DMS53 (cell line): ENCODE measurements at regions not wholly inside any gene's neighbourhood (a gene's known extent, or its start where the extent isn't known, plus 50 kb on each side); places are given as distances from the start of the nearest gene placed in this dataset.
A peak's percentile ranks its signal among the peaks of the same experiment; 100 is the strongest.
"Not testable (repeated sequence)": the region's sequence is repeated elsewhere in the genome, so short reads cannot be mapped to it uniquely, and the experiment has no call there.

Experiments used
- DNase-seq: peaks from one replicate; lab custom pipeline; 2025; lab: John Stamatoyannopoulos, UW

DNA sequence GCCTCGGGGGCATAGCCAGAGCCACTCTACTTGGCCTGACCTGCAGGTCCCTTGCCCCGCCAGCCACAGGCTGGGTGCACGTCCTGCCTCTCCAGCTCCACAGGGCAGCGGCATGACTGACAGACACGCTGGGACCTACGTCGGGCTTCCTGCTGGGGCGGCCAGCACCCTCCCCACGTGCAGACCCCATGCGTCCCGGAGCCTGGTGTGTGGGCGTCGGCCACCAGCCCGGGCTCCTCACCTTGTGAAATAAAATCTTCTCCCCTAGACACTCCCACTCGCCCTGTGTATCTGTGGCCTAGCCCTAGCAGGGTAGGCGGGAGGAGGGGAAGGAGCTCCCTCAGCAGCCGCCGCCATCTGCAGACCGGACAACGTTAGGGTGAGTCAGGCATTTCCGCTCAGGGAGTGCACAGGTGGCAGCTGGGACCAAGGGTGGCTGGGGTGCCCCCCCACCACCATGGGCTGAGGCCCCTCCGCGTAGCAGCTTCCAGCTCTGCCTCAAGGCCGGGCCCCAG, 119.5 kb downstream of the IGLL1 start:
- DNase-seq: not testable (repeated sequence)

DNA sequence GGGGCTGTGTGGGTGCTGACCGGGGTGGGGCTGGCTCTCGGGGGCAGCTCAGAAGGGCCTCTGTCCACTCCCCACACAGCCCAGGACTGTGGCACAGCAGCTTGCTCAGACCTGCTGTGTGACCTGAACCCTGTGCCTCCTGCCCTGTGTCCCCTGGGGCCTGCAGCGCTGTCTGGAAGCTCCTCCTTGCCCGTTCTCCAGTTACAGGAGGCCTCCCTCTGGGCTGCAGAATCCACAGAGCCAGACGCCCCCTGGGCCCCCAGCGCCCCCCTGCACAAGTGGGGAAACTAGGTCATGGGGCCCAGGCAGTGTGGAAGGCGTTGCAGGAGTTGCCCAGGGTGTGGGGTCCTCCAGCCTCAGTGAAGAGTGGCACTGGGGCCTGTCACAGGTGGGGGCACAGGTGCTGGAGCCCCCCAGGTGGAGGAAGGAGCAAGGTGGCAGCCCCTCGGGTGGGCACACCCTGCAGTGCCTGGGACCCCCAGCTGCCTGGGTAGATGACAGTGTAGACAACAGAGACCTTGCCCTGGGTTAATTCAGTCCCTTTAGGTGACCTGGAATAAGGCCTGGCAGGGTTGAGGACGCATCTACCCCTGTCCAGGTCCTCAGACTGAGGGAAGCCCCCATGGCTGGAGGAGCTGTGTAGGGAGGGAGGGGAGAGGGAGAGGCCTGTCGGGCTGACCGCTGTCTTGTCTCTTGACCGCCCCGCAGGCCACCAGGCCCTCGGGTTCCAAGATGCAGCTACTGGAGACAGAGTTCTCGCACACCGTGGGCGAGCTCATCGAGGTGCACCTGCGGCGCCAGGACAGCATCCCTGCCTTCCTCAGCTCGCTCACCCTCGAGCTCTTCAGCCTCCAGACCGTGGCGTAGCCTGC, 120.2 kb downstream of the IGLL1 start:
- DNase-seq: not testable (repeated sequence)

DNA sequence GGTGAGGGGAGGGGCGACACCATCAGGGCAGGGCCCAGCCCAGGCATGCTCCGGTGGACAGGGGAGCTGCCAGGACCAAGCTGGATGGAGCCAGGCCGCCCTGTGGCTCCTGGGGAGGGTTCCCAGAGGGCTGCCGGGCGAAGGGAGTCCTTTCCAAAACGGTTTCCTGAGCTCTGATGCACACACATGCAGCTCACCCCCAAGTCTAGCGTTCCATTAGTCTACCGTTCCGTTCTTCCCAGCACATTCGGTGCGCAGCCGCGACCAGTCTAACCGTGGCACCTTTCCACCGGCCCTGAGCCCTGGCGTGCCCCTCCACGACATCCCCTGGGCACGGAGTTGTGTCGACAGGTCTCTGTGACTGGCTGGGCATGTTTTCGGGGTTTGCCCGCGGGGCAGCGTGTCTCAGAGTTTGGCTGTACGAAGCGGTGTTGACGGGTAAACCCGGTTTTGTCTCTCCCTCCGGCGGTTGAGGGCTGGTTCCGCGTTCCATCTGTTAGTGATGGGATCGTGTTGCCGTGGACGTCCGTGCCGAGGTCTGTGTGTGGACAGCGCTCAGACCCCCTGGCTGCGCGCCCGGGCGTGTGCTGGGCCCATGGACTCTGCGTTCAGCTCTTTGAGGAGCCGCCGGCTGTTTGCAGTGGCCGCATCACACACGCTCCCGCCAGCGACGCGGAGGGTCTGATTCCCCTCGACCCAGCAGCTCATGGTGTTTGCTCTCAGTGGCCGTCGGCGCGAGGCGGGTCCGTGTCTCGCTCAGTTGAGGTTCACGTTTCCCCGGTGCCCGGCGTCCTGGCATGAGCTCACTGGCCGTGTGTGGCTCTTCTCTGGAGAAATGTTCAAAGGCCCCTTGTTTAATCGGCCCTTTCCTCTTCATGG, 121.2 kb downstream of the IGLL1 start:
- no peak for DNase-seq

DNA sequence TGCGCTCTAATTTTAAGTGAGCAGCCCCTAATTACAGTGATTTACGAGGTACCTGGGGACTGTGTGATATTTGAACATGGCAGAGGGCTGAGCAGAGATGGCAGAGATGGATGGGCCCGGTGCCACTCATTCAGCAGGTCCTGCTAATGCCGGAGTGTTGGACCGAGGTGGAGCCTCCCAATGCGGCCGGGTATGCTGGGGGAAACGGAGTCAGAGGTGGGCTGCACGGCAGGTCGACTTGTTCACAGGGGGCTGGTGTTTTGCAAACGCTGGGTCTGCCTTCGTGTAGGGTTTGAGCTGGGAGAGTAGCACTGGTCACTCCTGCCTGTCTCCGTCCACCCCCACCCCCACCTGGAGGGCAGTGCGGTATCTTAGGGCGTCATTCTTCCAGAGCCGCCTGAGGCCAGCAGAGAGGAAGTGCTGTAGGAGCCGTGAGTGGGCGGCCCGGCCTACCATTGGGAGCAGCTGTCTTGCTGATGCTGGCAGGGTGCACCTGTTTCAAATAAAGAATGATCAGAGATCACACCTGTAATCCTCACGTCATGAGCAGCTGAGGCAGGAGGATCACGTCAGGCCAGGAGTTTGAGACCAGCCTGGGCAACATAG, 122.6 kb downstream of the IGLL1 start:
- no peak for DNase-seq

DNA sequence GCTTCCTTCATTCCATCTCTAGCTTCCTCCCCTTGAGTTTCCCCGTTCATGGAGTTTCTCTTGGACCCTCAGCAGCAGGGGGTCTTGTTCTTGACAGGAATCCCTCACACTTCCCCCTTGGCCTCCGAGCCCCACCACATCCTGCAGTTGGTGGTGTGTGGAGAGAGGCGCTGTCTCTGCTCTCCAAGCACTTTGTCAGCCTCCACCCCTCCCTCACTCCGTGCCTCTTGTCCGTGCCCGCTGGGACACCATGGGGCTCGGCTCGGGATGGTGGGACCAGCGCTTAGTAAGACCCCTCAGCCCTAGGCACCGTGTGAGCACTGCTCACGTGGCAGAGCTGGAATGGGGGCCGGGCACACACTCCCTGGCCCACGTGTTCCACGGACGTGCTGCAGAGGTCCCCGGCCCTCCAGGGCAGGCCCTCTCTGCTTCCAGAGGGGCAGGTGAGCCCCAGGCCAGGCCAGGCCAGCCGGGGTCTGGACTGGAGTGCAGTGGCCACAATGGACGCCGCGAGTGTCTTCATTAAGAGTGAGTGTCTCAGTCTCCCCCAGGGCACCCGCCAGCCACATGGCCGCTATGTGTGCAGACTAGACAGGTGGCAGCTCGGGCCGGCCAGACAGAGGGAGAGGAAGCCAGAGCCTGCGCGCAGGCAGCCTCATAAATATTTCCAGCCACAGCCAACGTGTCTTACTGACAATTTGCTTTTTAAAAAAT, 123.3 kb downstream of the IGLL1 start:
- DNase-seq: not testable (repeated sequence)

DNA sequence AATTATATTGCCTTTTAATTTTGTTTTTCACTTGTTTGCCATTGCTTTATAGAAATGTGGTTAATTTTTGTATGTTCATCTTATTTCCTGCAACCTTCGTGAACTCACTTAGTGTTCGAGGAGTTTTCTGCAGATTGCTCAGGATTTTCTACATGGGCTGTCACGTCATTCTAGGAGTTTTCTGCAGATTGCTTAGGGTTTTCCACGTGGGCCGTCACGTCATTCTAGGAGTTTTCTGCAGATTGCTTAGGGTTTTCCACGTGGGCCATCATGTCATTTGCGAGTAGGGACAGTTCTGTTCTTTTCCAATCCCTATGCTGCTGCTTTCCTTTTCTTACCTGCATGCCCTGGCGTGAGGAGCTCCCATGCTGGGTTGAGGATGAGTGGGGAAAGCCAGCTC, 125.7 kb downstream of the IGLL1 start:
- not testable (repeated sequence) for DNase-seq

DNA sequence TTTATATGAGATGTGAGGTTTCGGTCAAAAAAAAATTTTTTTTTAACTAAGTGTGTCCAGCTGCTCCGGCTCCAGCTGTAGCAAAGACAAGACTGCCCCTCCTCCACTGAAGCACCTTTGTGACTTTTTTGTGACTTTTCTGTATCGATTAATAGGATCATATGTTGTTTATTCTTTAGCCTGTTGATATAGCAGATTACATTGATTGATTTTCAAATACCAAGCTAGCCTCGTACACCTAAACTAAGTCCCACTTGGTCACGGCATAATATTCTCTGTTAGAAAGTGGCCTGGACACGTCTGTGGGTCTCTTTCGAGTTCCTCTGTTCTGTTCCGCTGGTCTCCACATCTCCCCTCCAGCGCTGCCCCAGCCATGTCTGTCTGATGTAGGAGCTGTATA, 126.8 kb downstream of the IGLL1 start:
- no peak for DNase-seq

DNA sequence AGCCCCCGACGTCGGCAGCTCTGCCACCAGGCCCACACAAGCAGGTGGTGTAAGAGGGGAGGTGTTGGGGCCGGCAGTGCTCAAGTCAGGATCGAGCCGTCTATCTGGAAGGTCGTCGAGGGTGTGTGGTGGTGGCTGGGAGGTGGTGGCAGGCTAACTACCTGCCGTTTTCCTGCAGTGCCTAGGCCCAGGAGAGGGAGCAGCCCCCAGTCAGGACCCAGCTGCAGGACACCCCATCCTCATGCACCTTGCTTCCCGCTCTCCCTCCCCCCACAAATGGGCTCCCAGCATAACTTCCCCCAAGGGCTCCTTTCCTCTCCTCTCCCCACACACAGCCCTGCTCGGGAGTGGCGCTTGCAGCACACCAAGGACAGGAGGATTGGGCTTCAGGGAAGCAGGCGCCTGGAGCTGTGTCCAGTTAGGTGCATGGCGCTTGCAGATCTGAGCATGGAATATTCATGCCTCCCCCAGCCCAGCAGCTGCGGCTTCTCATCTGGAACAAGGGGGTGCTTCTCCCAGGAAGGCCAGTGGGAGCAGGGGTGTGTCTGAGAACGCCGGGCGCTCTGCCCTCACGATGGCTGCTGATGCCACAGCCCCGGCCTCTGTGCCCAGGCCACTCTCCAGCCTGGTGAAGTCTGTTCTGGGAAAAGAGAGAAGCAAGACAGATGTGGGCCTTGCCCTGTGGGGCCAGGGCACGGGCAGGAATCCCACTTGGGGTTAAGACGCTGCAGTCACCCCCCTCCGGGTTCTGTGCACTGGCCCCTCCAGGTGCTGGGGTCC, 127.7 kb downstream of the IGLL1 start:
- no peak for DNase-seq

DNA sequence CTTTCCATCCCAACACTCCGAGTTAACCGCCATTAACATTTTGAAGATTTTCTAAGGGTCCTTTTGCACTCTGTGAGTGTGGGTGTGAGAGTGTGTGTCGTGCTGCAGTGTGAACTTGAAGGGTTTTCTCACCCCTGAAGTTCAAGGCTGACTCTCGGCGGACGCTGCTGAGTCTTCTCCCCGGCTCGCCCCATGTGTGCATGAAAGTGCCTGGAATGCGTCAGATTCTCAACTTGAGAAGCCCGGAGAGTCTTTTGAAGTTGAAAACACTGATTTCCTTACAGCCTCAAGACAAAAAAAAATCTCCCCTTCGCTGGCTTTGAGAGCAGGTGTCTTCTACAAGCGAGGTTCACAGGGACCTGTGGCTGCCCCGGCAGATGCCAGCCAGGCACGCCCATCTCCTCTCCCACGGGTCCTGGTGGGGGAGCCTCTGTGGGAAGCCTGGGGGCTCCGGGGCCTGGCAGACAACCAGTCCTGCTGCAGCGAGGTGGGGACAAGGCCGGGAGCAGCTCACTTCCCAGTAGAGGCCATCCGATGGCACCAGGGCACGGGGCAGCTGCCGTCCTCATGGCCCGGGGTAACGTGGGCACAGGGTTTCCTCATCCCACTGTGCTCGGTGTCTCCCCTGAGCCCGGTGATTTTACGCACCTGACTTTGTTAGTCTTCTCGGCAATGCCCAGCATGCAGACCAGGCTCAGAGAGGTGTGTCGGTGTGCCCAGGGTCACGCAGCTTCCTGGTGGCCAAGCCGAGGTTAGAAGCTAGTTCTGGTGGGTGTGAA, 128.4 kb downstream of the IGLL1 start:
- DNase-seq: not testable (repeated sequence)

GRCh38 chr22:23450821-23451220, 129.3 kb downstream of the IGLL1 start:
- DNase-seq: not testable (repeated sequence)

DNA sequence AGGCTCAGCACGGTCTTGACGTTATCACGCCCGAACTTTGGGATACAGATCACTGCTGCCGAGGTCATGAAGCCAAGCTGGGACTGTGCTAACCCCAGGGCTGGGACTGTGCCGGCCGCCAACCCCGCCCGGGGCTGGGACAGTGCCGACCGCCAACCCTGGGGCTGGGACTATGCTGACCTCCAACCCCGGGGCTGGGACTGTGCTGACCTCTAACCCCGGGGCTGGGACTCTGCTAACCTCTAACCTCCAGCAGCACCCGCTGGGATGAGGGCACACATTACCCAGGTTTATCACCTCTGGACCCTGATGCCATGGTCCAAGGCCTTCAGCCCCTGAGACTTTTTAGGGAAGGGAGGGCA, 129.7 kb downstream of the IGLL1 start:
- no peak for DNase-seq

DNA sequence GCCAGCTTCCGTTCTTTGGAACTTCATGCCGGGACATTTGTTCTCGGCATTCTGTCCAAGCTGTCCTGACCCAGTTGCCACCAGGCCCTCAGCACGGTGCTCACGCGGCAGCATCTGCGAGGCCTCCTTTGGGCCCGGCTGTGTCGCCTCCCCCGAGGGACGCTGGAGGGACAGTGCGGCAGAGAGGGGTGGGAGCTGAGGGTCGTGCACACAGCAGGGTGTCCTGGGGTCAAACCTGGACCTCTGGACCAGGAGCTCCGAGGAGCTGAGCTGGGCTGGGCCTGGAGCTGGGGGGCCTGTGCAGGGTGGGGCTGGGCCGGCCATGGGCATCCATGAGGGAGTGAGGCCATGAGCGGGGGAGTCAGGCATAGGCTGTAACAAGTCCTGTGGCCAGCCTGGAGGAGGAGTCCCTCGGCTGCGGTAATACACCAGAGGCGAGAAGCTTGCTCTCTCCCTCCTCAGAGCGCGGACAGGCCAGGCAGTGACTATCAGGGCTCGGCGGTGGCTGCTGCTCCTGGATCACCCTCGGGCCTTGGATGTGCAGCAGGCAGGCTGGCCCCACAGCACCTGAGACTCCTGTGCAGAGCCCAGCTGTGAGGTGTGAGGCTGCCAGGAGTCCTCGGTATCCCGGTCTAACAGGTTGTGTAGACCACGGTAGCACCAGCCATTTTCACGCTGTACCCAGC, 130.2 kb downstream of the IGLL1 start:
- not testable (repeated sequence) for DNase-seq

DNA sequence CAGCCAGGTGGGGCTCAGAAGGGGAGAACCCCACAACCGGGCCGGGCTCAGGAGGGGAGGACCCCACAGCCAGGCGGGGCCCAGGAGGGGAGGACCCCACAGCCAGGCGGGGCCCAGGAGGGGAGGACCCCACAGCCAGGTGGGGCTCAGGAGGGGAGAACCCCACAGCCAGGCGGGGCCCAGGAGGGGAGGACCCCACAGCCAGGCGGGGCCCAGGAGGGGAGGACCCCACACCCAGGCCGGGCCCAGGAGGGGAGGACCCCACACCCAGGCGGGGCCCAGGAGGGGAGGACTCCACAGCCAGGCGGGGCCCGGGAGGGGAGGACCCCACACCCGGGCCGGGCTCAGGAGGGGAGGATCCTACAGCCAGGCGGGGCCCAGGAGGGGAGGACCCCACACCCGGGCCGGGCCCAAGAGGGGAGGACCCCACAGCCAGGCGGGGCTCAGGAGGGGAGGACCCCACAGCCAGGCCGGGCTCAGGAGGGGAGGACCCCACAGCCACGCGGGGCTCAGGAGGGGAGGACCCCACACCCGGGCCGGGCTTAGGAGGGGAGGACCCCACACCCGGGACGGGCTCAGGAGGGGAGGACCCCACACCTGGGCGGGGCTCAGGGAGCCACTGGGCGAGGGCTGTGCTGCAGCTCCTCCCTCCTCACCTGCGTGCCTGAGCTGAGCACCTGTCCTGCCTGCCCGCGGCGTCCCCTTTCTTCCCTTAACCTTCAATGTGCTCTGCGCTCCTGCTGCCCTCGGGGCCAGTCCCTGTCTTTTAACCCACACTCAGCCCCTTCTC, 131.4 kb downstream of the IGLL1 start:
- peak; percentile 25 for DNase-seq

- no peak for DNase-seq
These were observed 133.2 kb downstream of the IGLL1 start for GRCh38 chr22:23446796-23447350.

GRCh38 chr22:23446194-23446593, 133.9 kb downstream of the IGLL1 start:
- DNase-seq: not testable (repeated sequence)

DNA sequence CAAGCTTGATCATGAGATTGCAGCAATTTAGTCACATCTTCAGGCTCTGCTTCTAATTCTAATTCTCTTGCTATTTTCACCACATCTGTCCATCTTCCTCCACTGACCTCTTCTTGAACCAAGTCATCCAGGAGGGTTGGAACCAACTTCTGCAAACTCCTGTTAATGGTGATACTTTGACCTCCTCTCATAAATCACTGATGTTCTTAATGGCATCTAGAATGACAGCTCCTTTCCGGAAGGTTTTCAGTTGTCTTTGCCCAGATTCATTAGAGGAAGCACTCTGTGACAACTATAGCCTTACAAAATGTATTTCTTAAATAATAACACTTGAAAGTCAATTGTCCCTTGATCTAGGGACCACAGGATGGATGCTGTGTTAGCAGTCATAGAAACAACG, 136.2 kb downstream of the IGLL1 start:
- not testable (repeated sequence) for DNase-seq

DNA sequence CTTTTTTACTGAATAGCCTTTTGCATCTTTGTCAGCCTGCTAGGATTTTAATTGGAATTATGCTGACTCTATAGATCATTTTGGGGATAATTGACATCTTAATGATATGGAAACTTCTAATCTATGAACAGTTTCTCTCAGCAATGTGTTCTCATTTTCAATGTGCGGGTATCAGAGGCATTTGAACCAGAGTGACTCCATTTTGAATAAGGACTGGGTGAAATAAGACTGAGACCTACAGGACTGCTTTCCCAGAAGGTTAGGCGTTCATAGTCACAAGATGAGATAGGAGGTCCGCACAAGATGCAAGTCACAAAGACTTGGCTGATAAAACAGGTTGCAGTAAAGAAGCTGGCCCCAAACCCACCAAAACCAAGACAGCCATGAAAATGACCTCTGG, 140.5 kb downstream of the IGLL1 start:
- DNase-seq: not testable (repeated sequence)

- DNase-seq: no peak
These were observed 141.9 kb downstream of the IGLL1 start for GRCh38 chr22:23438216-23438615.
